Mammary epithelial cell (primary cell): ENCODE measurements at regions not wholly inside any gene's neighbourhood (a gene's known extent, or its start where the extent isn't known, plus 50 kb on each side); places are given as distances from the start of the nearest gene placed in this dataset.

Experiments
- EZH2 ChIP-seq: IDR thresholded peaks from 2 replicates; pipeline ENCODE4 v1.6.1; 2012; ENCODE audit warnings: low read length, inconsistent platforms, borderline replicate concordance
- TF ChIP-seq, protein P1 (sequence below), 2 donors: IDR thresholded peaks in 1 of 2; conservative IDR thresholded peaks in 1 of 2; 2 replicates each; pipeline ENCODE4 v1.5.1; 2011 to 2012; ENCODE audit warnings: inconsistent platforms in 2 of 2, low read length in 2 of 2, mild to moderate bottlenecking in 2 of 2, control low read depth in 1 of 2, low read depth in 1 of 2; ENCODE audit not compliant: insufficient read depth in 1 of 2; ENCODE audit errors: extremely low read depth in 1 of 2

DNA sequence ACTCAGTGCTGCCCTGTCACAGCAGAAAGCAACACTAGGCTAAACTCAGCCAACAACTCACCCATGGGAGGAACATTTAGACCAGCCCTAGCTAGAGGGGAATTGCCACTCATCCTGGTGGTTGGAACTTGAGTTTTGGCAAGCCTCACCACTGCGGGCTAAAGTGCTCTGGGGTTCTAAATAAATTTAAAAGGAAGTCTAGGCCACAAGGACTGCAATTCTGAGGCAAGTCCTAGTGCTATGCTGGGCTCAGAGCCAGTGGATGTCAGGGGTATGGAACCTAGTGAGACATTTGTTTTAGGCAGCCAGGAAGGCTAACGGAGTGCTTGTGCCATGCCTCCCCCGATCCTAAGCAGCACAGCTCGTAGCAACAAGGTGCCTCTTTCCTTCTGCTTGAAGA is 78.0 kb downstream of the RGS13 start:
- no peak for TF ChIP-seq EZH2
- TF ChIP-seq, protein P1, sequence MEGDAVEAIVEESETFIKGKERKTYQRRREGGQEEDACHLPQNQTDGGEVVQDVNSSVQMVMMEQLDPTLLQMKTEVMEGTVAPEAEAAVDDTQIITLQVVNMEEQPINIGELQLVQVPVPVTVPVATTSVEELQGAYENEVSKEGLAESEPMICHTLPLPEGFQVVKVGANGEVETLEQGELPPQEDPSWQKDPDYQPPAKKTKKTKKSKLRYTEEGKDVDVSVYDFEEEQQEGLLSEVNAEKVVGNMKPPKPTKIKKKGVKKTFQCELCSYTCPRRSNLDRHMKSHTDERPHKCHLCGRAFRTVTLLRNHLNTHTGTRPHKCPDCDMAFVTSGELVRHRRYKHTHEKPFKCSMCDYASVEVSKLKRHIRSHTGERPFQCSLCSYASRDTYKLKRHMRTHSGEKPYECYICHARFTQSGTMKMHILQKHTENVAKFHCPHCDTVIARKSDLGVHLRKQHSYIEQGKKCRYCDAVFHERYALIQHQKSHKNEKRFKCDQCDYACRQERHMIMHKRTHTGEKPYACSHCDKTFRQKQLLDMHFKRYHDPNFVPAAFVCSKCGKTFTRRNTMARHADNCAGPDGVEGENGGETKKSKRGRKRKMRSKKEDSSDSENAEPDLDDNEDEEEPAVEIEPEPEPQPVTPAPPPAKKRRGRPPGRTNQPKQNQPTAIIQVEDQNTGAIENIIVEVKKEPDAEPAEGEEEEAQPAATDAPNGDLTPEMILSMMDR (conservative IDR thresholded peaks at IDR 0.05 in 1 of 2, IDR thresholded peaks at IDR 0.05 in 1 of 2; ENCODE audit: extremely low read depth in 1 of 2, insufficient read depth in 1 of 2, low read depth in 1 of 2, low read length in 2 of 2) = no peak
